Fibroblast of pulmonary artery (primary cell): ENCODE measurements at regions not wholly inside any gene's neighbourhood (a gene's known extent, or its start where the extent isn't known, plus 50 kb on each side); places are given as distances from the start of the nearest gene placed in this dataset.

Experiments
- DNase-seq: peaks from one replicate; pipeline ENCODE4 v3.0.0-alpha.2; 2010; ENCODE audit warnings: low read depth
- H3K4me3 ChIP-seq: replicated peaks from 2 replicates; pipeline ENCODE4 v1.5.1; 2011; ENCODE audit warnings: low read depth, mild to moderate bottlenecking, control low read depth, low read length, moderate library complexity
- TF ChIP-seq, protein P1 (sequence below): IDR thresholded peaks from 2 replicates; pipeline ENCODE4 v1.5.1; 2011; ENCODE audit warnings: mild to moderate bottlenecking, control low read depth, low read length, inconsistent platforms; ENCODE audit errors: missing control alignments

DNA sequence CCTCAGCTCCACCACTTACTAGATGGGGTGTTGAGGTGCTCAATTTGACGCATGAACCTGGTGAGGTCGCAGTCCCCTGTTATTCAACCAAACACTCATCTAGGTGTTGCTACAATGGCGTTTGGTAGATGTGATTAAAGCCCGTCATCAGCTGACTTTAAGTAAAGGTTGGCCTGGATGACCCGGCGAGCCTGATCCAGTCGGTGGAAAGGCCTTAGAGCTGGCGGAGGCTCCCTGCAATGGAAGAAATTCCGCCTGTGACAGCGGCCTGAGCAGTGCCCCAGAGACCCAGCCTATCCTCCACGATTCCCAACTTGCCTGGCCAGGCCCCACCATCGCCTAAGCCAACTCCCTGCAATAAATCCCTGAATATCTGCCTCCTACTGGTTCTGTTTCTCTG, 171.4 kb downstream of the BMP7 start:
- TF ChIP-seq, protein P1, sequence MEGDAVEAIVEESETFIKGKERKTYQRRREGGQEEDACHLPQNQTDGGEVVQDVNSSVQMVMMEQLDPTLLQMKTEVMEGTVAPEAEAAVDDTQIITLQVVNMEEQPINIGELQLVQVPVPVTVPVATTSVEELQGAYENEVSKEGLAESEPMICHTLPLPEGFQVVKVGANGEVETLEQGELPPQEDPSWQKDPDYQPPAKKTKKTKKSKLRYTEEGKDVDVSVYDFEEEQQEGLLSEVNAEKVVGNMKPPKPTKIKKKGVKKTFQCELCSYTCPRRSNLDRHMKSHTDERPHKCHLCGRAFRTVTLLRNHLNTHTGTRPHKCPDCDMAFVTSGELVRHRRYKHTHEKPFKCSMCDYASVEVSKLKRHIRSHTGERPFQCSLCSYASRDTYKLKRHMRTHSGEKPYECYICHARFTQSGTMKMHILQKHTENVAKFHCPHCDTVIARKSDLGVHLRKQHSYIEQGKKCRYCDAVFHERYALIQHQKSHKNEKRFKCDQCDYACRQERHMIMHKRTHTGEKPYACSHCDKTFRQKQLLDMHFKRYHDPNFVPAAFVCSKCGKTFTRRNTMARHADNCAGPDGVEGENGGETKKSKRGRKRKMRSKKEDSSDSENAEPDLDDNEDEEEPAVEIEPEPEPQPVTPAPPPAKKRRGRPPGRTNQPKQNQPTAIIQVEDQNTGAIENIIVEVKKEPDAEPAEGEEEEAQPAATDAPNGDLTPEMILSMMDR: no peak
- H3K4me3 ChIP-seq: no peak overlapping the region
- no peak for DNase-seq

- TF ChIP-seq, protein P1: no peak
- DNase-seq: no peak
- H3K4me3 ChIP-seq: no peak overlapping the region
Measured at GRCh38 chr20:57095426-57095825, 171.0 kb downstream of the BMP7 start.

DNA sequence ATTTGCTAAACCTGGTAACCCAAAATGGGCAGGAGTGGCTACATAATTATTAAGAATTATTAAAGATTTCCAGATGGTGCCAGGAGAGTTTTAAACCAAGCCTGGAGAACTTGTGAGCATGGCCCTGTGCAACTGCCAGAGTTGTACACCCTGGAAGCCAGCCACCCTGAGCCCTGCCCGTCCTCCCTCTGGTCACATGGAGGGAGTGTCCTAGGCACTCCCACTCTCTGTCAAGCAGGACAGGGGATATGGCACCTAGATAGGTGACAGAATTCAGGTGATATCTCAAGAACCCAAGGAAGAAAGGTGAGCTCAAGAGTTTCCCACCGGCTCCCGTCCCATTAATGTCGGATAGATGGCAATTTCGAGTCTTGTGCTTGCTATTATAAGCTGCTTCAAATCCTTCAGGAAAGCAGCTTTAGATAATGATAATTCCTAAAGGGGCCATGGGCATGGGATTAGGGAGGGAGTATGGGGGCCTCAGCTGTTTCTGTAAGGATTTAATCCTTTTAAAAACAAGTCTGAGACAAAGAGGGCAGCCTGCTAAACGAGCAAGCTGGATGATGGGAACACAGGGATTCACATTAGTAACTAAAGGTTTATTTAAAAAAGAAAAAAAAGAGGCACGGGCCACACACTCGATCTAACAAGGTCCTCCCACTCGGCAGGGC, 169.1 kb downstream of the BMP7 start:
- TF ChIP-seq, protein P1: no peak
- H3K4me3 ChIP-seq: no peak overlapping the region

GRCh38 chr20:57102160-57102559, 164.3 kb downstream of the BMP7 start:
- no peak overlapping the region for H3K4me3 ChIP-seq
- TF ChIP-seq, protein P1: no peak
- DNase-seq: no peak

More for the DNA sequence above, 169.1 kb downstream of the BMP7 start:
- no peak for DNase-seq

DNA sequence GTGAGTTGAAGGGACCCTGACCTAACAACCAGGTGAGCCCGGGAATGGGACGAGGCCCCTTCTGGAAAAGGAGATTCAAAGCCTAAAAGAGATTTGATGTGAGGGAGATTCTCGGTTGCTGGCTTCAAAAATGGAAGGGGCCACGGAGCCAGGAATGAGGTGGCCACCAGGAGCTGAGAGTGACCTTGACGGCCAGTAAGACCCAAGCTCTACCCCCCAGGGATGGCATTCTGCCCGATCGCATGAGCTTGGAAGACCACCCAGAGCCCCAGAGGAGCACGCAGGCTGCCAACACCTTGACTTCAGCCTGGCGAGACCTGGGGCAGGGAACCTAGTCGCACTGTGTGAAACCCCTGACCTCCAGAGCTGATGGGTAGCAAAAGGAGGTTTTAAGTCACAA, 163.9 kb downstream of the BMP7 start:
- no peak for DNase-seq
- no peak overlapping the region for H3K4me3 ChIP-seq
- TF ChIP-seq, protein P1: no peak

DNA sequence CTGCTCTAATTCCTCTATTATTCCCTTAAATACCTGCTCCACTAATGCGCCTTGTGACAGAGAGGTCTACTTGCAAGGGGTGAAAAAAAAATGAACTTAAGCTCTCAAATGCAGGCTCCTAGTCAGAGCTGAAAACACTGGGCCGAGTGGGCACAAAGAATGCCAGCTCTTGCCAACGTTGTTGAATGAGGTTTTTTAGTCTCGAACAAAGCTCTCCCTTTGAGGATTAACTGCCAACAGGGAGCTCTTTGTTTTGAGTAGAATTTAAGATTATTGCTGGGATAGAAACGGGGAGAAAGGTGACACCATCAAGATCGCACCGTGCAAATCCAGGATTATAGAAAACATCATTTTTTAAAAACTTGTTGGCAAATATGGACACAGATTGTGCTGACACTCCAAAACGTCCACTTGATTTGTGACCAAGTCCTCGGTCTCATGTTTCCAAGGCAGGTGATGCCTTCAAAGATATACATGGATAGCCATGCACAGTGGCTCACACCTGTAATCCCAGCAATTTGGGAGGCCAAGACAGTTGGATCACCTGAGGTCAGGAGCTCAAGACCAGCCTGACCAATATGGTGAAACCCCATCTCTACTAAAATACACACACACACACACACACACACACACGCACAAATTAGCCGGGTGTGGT, 163.2 kb downstream of the BMP7 start:
- TF ChIP-seq, protein P1: no peak
- H3K4me3 ChIP-seq: no peak overlapping the region
- DNase-seq: no peak

DNA sequence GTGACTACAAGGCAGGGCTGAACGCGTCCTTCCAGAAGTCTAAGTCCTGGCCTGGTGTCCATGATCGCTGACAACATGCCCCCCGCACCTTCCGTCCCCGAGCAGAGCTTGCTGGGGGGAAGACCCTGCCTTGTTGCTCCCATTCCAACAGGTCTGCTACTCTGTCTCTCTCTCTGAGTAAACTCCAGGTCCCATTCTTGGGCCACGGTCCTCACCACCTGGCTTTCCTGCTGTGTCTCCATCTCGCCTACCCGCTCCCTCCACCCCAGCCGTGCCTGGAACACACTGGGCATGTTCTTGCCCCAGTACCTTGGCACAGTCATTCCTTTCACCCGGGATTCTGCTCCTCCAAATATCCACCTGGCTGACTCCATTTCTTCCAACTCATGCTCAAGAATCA, 162.3 kb downstream of the BMP7 start:
- H3K4me3 ChIP-seq: no peak overlapping the region
- TF ChIP-seq, protein P1: no peak
- DNase-seq: no peak
